CD4-positive, alpha-beta T cell (primary cell): ENCODE measurements at regions not wholly inside any gene's neighbourhood (a gene's known extent, or its start where the extent isn't known, plus 50 kb on each side); places are given as distances from the start of the nearest gene placed in this dataset.

Experiments
- ATAC-seq: fragments of 200-7000 bp; cut with Tn5 transposase; one replicate; pipeline ENCODE4 v1.10.0; 2022; ENCODE audit warnings: mild to moderate bottlenecking; ENCODE audit not compliant: poor library complexity
- CTCF ChIA-PET: fragments of 350-600 bp; sonication (Branson Sonifier 250); formaldehyde crosslinking; loops from one replicate; lab custom pipeline; 2021; ENCODE audit warnings: antibody characterized with exemption, inconsistent platforms; lab: Charles Lee
- POLR2A ChIA-PET: fragments of 350-600 bp; sonication (Branson Sonifier 250); formaldehyde crosslinking; loops from one replicate; lab custom pipeline; 2021; ENCODE audit warnings: antibody characterized with exemption, inconsistent platforms; lab: Charles Lee
- DNase-seq, 14 experiments: peaks; one replicate each; pipeline ENCODE4 v3.0.0-alpha.2; 2013 to 2020; ENCODE audit warnings: mixed read lengths in 2 of 14
- H3K27ac ChIP-seq, 2 donors: one replicate each; pipeline versions ENCODE4 v1.5.1 to v1.7.0; 2013; ENCODE audit warnings: low read length in 2 of 2, low read depth in 1 of 2, mild to moderate bottlenecking in 1 of 2
- H3K27me3 ChIP-seq, 2 experiments: 1 replicate in 1 of 2; 2 replicates in 1 of 2; pipeline versions ENCODE4 v1.6.1 to v1.7.0; 2013; ENCODE audit warnings: low read length in 2 of 2, control low read depth in 1 of 2, mild to moderate bottlenecking in 1 of 2, moderate library complexity in 1 of 2; ENCODE audit not compliant: insufficient read depth in 2 of 2, control insufficient read depth in 1 of 2
- H3K36me3 ChIP-seq: one replicate; pipeline ENCODE4 v1.6.1; 2013; ENCODE audit warnings: low read length, control low read depth; ENCODE audit not compliant: insufficient read depth
- H3K4me1 ChIP-seq: one replicate; pipeline ENCODE4 v1.6.1; 2013; ENCODE audit warnings: low read length, control low read depth; ENCODE audit not compliant: insufficient read depth
- H3K4me3 ChIP-seq: one replicate; pipeline ENCODE4 v1.5.1; 2013; ENCODE audit warnings: mild to moderate bottlenecking, low read length, moderate library complexity
- H3K9me3 ChIP-seq, 2 experiments: 1 replicate in 1 of 2; 2 replicates in 1 of 2; pipeline versions ENCODE4 v1.6.1 to v1.7.0; 2013; ENCODE audit warnings: low read length in 2 of 2, mild to moderate bottlenecking in 2 of 2, control low read depth in 1 of 2, moderate library complexity in 1 of 2; ENCODE audit not compliant: control insufficient read depth in 1 of 2, insufficient read depth in 1 of 2
- H3K27ac Mint-ChIP-seq: one replicate; pipeline ENCODE4 v1.8.0; 2020; ENCODE audit warnings: mixed read lengths
- H3K27me3 Mint-ChIP-seq: one replicate; pipeline ENCODE4 v1.8.0; 2021; ENCODE audit warnings: mixed read lengths
- H3K36me3 Mint-ChIP-seq: one replicate; pipeline ENCODE4 v1.8.0; 2021; ENCODE audit warnings: low read depth, mixed read lengths
- H3K4me1 Mint-ChIP-seq: one replicate; pipeline ENCODE4 v1.8.0; 2021; ENCODE audit warnings: low read depth, mixed read lengths
- H3K4me3 Mint-ChIP-seq: one replicate; pipeline ENCODE4 v1.8.0; 2020; ENCODE audit warnings: mild to moderate bottlenecking, mixed read lengths
- H3K9me3 Mint-ChIP-seq: one replicate; pipeline ENCODE4 v1.8.0; 2020; ENCODE audit warnings: mixed read lengths
- intact Hi-C, 2 experiments: fragments of 100-400 bp; cut with DNase I in 1 of 2; cut with micrococcal nuclease in 1 of 2; formaldehyde crosslinking; loops; one replicate each; pipeline versions ENCODE4 v1.15.1 to v1.9.0; 2023 to 2025; cut with DNase I, micrococcal nuclease
- TF ChIP-seq, protein P1 (sequence below): fragments of 200-600 bp; IDR thresholded peaks from one replicate; pipeline ENCODE4 v1.8.0; 2022; ENCODE audit warnings: antibody characterized with exemption, mild to moderate bottlenecking

DNA sequence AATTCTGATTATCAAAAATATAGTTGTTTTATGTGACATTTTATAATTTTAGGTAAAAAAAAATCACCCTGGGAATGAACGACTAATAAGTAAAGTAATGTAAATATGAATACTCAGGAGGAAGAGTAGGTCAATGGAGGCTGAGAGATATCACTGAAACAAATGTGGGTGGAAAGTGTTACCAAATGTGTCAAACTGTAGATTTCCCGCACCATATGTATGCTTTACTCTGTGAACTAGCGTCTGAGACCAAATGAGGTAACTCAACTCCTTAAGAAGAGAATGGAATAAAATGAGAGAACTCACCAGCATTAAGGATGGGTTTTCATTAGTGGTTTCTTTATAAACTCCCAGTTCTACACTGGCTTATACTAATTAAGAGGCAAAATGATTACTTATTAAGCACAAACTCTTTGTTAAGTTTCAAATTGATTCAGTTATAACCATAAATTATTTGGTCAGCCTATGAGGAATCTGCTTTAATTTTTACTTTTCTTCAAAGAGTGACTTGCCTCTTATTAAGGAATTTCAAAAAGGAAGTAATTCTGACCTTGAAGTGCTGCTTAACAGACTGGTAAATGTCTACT is 784.7 kb upstream of the GJE1 start:
- Mint-ChIP-seq H3K36me3 (no peaks in the 10 kb centered on the region), H3K27ac (no peak overlapping the region), H3K9me3 (no peaks in the 10 kb centered on the region), H3K4me1 (no peaks in the 10 kb centered on the region), H3K4me3 (no peak overlapping the region), H3K27me3 (no peaks in the 10 kb centered on the region)
- Histone ChIP-seq H3K27me3 (no peaks in the 10 kb centered on the region), H3K4me3 (no peak overlapping the region), H3K27ac (no peak overlapping the region), H3K4me1 (no peaks in the 10 kb centered on the region), H3K36me3 (no peaks in the 10 kb centered on the region), H3K9me3 (no peaks in the 10 kb centered on the region)
- ATAC-seq (no peak), DNase-seq (no peak)
- intact Hi-C loops: no loop called here
- TF ChIP-seq, protein P1, sequence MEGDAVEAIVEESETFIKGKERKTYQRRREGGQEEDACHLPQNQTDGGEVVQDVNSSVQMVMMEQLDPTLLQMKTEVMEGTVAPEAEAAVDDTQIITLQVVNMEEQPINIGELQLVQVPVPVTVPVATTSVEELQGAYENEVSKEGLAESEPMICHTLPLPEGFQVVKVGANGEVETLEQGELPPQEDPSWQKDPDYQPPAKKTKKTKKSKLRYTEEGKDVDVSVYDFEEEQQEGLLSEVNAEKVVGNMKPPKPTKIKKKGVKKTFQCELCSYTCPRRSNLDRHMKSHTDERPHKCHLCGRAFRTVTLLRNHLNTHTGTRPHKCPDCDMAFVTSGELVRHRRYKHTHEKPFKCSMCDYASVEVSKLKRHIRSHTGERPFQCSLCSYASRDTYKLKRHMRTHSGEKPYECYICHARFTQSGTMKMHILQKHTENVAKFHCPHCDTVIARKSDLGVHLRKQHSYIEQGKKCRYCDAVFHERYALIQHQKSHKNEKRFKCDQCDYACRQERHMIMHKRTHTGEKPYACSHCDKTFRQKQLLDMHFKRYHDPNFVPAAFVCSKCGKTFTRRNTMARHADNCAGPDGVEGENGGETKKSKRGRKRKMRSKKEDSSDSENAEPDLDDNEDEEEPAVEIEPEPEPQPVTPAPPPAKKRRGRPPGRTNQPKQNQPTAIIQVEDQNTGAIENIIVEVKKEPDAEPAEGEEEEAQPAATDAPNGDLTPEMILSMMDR: no peak
- ChIA-PET POLR2A (no interaction called here), CTCF (no interaction called here)

DNA sequence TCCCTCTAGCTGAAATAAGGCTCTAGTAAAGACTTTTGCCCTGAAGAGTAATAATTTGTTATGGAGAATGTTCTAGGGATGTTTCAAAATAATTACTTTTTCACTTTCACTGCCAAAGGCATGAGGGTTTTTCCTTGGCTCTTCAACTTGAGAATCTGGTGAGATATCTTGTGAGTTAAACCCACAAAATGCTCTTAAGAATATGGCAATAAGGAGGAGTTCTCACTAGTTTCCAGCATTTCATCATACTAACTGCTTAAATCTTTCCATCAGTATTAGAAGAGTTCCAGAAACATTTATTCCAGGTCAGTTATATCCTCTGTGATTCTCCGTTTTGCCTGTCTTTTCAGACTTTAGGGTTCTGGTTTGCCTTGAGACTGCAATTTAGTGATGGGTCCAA is 785.6 kb upstream of the GJE1 start:
- Histone ChIP-seq H3K4me1 (no peaks in the 10 kb centered on the region), H3K27ac (no peak overlapping the region), H3K4me3 (no peak overlapping the region), H3K36me3 (no peaks in the 10 kb centered on the region), H3K9me3 (no peaks in the 10 kb centered on the region), H3K27me3 (no peaks in the 10 kb centered on the region)
- ATAC-seq (no peak), DNase-seq (no peak)
- TF ChIP-seq, protein P1: no peak
- no peaks in the 10 kb centered on the region for H3K27me3 Mint-ChIP-seq
- CTCF ChIA-PET: no interaction called here
- H3K9me3 Mint-ChIP-seq: no peaks in the 10 kb centered on the region
- no peak overlapping the region for H3K27ac Mint-ChIP-seq
- no peak overlapping the region for H3K4me3 Mint-ChIP-seq
- intact Hi-C loops: no loop called here
- H3K4me1 Mint-ChIP-seq: no peaks in the 10 kb centered on the region
- POLR2A ChIA-PET: no interaction called here
- H3K36me3 Mint-ChIP-seq: no peaks in the 10 kb centered on the region

DNA sequence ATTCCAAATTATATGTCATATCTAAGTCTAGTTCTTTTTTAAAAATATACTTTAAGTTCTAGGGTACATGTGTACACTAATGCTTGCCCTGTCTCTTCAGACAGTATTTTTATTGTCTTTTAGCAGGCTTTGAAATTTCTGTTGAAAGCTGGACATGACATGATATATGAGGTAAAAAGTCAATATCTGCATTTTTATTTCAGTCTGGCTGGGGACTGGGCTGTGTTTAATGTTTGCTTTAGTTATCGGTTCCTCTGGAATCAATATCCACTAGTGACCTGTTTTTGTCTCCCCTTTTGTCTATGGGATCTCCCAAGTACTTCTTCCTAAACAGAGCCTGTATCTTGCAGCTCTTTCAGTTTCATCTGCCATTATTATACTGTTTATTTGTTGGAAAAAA is 786.2 kb upstream of the GJE1 start:
- no peaks in the 10 kb centered on the region for H3K27me3 Mint-ChIP-seq
- H3K4me1 Mint-ChIP-seq: no peaks in the 10 kb centered on the region
- Histone ChIP-seq H3K4me3 (no peak overlapping the region), H3K27me3 (no peaks in the 10 kb centered on the region), H3K27ac (no peak overlapping the region), H3K4me1 (no peaks in the 10 kb centered on the region), H3K36me3 (no peaks in the 10 kb centered on the region), H3K9me3 (no peaks in the 10 kb centered on the region)
- TF ChIP-seq, protein P1: no peak
- H3K4me3 Mint-ChIP-seq: no peak overlapping the region
- H3K36me3 Mint-ChIP-seq: no peaks in the 10 kb centered on the region
- ChIA-PET POLR2A (no interaction called here), CTCF (no interaction called here)
- no peak overlapping the region for H3K27ac Mint-ChIP-seq
- intact Hi-C loops: no loop called here
- ATAC-seq: no peak
- H3K9me3 Mint-ChIP-seq: no peaks in the 10 kb centered on the region
- no peak for DNase-seq
